Pons (tissue), 1 donor: ENCODE measurements at regions not wholly inside any gene's neighbourhood (a gene's known extent, or its start where the extent isn't known, plus 50 kb on each side); places are given as distances from the start of the nearest gene placed in this dataset.

ENCODE experiments used
- DNase-seq: peaks from one replicate; pipeline ENCODE4 v3.0.0-alpha.2; 2016; ENCODE audit warnings: low spot score

DNA sequence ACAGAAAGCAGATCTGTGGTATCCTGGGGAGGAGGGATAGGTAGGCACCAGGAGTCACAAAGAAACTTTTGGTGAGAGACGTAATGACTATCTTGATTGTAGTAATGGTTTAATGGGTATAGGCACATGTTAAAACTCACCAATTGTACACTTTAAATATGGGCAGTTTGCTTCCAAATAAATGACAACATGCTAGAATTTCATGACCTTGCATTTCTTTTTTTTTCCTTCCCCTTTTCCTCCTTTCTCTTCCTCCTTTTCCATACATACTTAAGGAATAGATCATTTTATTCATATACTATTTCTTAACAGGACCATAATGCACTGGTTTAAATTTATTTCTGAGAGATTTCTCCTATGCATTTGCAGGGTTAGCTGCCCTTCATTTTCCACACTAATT lies 341.8 kb downstream of the TMEM182 start:
- DNase-seq, result no peak

DNA sequence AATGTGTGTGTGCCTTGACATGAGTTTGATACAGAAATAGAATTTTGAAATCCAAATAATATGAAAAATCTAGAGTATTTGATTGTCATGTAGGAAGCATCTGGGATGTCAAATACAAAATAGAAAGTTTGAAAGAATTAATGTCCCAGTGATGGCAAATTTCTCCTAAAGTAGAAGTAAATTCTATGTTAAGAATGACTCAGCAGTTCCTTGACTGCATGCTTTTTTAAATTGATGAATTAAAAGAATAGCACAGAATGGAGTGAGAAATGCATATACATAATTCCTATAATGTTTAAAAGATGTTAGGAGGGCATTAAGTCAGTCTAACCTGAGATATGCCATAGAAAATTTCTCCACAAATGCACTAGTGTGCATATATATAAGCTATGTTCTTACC lies 357.5 kb downstream of the TMEM182 start:
- DNase-seq, result no peak

DNA sequence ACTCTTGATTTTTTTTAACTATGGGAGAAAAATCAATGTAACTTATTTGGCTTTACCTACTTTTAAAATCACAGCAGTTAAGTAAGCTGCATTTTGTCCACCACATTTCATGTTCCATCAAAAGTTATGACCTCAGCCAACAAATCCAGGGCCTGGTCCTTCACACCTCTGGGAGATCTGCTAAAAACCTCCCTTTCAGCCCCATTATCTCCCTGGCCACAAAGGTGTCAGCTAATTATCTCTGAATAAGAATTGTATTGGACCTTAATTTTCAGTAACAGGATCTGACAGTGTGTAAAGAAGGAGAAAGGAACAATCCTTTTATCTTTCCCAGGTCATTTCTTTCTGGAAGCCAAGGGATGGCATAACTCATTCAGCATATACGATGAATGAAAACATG lies 359.3 kb downstream of the TMEM182 start:
- no peak for DNase-seq

DNA sequence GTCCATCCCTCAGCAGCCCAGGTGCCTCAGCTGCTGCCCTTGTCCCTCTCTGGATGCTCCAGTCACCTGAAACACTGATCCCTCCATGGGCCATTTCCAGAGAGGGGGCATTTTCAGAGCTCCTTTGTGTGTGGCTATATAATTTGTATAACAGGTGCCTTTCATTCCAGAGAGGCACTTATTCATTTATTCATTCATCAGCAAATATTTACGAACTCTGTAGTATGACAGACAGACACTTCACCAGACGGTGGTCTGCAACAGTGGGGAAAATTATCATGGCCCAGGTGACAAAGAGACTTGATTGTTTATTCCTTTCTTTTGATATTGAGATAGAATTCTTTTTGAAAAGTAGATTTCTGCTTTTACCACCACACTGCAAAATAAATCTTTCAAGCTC lies 361.7 kb downstream of the TMEM182 start:
- no peak for DNase-seq

DNA sequence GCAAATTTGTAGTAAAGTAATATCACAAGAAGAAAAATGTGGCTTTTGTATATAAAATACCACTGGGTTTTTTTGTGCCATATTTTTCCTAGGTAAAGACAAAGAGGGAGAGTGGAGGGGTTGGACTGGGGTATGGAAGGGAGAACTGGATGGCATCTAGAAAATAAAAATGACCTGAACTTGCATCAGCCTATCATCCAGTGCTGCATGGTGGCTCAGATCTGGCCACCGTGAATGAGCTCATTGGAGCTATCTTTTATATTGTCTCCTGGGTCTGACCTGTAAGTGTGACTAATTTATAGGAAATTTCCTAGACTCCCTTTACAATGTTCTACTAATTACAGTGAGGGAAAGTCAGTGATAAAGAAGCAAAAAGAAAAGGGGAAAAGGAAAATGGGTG lies 369.0 kb downstream of the TMEM182 start:
- no peak for DNase-seq

DNA sequence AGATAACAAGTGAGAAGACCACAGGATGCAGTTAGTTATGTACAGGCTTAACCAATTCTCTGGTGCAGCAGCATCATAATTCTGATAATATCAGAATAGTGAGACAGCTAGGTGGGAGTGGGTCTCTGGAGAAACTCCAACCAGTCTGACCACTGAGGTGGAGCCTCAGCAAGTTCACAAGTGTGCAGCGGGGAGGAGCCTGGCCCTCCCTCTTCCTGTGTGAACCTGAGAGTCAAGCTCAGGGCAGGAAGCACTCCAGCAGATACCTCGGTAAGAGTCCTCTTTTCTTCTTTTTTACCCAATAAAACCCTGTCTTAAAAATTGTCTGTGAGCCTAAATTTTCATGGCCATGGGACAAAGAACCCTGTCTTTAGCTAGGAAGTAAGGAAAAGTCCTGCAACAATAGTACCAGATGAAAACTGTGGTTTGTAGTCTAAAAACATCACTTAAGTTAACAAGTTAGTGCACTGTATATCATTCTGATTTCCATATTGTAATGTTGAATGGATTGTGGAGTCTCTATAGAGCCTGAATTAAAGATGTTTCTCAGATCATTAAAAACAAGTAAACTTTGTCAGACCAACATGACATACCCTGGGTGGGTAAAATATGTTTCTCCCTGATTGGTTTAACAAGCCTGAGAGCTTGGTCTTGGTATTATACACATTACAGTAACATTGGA lies 370.8 kb downstream of the TMEM182 start:
- no peak for DNase-seq

DNA sequence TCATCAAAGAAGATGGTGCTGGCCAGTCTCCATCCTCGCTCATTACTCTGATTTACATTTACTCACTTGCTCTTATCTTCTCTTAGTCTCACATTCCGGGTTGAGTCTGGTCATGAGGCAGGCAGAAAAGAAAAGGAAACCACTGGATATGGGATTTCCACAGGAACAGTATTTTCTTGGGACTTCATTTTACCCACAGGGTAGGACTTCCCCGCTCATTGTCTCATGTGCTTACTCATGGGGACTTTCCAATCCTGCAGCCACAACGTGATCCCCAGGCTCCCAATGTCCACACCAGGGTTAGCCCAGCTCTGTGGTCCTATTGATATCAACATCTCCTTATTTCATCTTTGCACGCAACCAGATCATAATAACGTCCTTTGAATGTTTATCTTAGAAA lies 373.8 kb downstream of the TMEM182 start:
- DNase-seq, result no peak

DNA sequence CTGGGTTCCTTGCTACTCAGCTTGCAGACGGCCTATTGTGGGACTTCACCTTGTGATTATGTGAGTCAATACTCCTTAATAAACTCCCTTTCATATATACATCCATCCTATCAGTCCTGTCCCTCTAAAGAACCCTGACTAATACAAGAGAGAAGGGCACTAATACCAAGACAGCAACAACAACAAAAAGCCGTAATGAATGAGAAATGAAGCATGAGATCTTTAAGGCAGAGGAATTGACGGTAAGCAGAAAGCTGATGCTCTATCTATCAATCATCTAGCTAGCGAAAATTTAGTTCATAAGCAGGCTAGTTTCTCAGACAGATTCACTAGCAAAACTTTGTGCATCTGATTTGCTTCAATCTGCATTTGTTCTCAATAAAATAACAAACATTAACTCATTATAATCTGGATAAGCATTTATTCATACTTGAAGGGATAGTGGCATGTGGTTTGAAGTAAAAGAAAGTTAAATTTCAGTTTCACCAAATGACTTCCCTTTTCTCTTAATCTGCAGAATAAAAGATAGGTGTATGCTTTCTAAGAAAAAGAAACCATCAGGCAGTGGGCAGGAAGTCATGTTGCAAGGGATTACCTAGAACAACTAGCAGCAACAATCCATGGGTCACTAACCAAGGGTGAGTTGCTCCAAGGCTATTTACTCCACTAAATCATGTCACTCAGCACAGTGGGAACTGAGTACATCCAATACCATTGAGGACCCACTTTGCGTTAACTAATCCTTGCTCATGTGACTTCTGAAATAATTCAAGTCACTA lies 376.5 kb downstream of the TMEM182 start:
- DNase-seq, result no peak

DNA sequence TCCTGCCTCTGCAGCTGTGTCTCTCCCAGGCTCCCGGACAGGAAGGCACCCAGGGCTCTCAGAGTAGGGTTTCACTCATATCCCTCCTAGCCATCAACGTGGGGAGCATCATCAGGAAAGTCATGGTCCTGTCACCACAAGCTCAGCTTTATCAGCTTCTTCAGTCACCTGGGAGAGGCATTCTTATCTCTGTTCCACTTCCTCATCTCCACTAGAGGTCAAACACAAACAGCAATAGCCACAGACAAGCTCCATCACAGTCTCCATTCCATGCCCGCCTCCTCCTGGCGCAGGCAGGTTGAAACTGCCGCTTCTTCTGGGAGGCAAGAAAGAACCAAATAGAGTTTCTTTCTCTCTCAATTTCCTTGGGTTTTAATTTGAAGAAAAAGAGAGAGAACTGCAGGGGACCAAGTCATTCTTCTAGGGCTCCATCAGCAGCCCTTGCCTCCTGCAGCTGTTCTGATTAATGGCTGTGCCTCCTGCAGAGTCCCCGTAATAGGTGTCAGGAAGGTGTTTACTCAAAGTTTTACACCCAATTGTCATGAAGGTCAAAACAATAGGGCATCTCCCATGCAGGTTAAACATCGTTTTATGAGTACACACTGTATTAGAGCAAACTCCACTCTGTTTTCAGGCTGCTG lies 377.9 kb downstream of the TMEM182 start:
- DNase-seq, result no peak

DNA sequence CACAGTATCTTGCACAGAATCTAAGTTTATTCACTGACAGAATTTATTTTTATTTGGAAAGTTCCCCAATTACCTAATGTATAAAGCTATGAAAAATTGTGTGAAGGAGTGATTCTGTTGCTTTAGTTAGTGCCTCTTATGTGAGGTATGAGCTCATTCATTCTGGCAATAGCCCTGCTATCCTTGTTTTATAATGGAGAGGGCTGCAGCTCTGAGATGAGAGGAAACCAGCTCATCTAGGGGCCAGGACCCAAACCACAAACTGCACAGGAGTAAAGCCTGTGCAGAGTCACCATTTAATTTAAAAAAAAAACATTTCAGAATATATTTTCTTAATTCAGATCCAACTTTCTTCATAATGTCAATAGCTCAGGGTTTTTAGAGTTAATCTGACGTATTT lies 383.0 kb downstream of the TMEM182 start:
- no peak for DNase-seq

DNA sequence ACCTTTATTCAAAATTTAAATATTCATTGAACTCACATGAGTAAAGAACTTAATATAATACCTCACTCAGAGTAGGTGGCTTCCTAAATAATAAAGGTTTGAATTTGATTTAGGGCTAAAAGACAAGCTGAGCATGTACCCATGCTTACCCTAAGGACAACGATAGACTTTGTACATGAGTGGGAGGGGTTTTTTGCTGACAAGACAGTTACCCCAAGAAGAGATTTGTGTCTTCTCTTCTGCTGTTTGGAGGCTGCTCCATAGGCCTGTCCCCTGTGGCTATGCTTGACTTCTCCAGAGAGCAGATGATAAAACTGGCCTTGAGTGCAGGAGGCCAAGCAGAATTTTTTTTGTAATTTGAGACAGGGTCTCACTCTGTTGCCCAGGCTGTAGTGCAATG lies 383.9 kb downstream of the TMEM182 start:
- DNase-seq, result no peak

DNA sequence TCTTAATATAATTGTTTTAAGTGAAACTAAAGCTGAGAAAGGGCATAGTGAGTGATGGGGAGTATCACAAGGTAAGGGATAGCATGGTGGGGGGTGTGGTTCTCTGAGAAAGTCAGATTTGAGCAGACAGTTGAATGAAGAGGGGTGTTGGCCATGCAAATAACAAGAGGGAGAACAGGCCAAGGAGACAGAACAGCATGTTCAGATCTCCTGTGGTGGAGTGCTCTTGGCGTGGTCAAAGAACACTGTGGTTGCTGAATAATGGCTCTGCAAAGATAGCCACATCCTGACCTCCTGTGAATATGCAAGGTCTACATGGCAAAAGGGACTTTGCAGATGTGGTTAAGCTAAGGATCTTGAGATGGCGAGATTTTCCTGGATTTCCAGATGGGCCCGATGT lies 389.2 kb downstream of the TMEM182 start:
- DNase-seq, result no peak

DNA sequence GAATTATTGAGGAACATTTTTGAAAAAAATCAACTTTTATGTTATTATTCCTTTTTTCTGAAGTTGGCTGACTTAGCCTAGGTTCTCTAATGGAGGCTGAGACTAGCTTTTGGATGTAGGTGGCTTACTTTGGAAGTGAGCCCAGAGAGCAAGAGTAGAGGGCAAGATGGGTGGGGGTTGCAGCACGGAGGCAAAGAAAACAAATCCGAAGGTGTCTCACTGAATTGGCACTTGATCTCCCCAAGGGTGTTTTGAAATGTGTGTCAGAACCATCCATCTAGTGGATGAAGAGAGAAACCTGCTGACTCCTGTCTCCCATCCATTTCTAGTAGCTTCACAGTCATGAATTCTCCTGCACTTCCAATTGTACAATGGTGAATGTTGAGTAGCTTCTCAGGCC lies 390.7 kb downstream of the TMEM182 start:
- DNase-seq, result no peak

DNA sequence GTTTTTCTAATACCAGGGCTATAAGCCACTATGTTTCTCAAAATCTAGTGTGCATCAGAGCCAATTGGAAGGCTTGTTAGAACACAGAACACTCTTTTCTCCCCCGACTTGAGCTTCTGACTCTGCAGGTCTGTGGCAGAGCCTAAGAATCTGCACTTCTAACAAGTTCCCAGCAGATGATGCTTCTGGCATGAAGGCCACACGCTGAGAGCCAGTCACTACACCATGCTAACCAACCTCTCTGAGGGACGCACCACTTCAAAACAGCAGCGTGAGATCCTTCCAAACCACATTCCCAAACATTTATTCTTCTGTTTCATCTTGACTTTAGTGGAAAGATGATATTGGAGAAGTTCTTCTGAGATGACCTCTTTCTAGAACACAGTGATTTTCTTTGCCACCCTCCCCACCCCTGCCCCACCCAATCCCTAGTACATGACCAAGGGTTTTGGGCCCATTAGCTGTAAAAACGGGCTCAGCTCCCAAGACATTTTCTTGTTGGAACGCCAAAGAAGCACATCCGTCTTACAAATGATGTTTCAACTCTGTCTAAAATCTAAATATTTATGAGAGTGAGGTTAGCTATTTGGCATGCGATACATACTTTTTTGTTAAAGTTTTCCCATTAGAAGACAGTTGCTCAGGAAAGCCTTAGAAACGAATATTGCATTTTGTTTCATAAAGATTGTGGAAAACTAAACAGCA lies 391.9 kb downstream of the TMEM182 start:
- no peak for DNase-seq

DNA sequence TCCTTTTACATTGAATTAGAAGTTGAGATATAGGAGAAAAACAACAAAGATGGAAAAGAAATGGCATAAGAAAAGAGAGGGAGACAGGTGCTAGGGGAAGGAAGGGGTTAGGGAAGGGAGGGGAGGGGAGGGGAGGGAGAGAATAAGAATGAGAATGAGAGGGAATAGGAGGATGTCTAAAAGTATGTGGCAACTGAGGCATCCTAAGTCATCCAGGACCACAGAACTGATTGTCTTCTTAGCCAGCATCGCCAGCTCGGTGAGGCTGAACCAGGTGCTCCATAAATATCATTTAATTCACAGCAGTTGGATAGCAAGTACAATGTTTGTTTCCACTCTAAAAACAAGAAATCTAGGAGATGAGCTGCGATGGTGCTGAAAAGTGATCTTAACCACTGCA lies 393.5 kb downstream of the TMEM182 start:
- DNase-seq, result no peak

DNA sequence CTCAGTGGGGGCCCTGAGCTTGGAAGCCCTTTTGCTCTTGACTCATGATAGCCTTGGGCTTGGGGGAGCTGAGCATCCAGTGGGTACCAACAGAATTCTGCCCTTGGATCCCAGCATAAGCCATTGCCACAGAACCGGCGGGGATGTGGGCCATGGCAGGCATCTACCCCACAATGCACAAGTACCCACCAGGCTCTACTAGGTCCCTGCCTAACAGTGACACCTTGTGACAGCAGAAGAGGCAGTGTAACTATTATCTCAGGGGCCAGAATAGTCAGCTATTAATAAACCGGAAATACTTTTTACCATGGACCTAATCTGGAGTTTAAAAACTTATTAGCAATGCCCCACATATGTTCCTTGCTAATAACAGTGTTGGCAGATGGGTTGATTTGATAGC lies 397.2 kb downstream of the TMEM182 start:
- DNase-seq, result no peak

DNA sequence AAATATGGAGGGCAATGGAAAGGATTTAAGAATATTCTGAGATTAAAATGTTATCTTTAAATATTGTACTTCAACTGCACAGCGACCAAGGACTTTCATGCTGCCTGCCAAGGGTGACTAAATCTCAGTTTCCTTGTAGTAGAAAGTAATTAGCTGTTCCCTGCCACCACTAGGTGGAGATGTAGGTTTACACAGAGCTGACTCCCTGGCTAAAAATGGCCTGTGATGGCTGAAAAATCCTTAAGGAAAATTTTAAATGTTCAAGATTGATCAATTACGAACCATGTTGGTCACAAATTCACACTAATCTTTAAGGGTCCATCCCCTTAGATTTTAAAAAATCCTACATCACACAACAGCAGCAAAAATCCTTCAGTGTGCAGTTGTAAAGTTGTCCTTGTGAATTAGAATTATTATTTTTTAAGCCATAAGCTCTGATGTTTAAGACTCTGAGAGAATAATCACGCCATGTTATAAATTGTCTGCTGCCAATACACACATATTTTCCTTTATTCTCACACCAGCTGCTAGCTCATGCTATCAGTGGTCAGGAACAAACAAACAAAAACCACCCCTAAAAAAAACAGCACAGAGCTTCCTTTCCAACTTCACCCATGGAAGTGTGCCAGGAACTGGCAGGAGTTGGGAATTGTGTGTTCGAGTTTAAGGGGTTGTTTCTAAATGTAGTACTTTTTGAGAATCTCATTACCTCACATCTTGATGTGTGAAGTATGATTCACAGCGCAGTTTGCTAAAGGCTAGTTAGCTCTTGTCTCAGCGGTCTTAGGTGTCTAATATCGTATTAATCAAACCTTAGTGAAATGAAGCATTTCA lies 399.8 kb downstream of the TMEM182 start:
- peak; percentile 82 for DNase-seq

DNA sequence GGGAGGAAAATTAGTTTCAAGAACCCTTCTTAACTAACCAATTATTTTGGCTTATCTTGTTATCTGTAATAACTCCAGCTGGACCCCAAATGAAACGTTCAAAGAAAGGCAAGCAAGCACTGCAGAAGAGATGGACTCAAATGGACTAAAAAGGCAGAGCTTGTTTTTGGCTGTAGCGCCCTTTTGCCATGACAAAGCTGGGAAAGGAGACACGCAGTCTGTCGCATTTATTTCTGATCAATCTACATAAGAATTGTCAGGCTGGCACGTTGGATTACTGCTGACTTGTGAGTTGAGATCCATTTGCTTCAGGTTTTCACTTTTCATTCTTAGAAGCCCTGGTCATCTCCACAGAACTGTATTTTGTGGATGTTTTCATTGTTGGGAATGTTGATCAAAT lies 402.9 kb downstream of the TMEM182 start:
- DNase-seq, result no peak

DNA sequence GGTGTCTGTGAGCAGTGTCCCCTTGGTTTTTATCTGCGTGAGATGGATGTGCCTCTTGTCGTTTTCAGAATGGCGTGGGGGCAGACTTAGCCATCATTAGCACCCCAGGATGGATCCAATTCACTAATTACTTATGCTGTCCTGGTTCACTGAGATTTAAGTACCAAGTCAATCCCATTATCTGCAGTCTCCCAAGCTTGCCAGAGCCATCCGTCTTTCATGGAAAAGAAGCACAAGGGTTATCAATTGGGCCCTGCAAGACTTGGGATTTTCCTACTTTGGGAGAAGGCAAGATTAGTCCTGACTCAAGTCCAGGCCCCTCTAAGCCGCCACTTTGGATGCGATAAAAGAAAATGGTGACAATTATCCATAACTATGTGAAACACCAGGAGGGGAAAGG lies 404.0 kb downstream of the TMEM182 start:
- no peak for DNase-seq

DNA sequence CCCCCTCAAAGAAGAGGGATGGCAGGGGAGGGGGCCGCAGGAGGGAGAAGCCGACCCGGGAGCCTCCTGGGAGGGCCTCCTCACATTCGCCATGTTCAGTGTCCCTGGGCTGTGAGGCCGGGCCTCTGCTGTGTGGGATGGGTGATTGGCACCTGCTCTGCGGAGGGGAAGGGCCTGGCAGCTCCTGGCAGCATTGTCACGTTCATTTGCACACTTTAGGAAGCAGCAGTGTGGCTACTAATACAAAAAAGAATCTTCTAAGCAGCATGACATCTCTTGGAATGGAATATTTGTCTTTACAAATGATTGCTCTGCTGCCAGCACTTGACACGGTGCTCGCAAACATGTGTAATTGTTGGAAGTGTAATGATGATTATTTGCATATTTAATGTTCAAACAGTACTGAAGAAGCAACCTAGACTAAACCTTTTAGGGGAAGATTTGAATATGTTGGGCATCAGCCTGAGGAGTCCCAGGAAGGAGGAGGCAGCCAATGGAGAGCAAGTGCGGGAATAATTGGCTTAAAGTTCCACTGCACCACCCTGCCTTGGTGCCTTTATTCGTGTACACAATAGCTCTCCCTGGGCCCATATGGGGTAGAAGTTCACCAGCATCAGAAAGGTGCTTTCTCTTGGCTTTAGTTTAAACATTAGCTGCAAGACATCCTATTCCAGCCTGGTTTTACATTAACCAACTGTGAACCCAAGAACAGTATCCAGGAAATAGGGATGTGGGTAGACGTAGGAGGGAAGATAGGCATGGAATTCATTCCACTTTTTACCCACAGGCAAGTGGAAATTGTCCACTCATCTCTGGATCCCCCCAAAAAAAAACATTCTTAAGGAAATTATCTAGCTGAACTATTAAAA lies 404.9 kb downstream of the TMEM182 start:
- no peak for DNase-seq

DNA sequence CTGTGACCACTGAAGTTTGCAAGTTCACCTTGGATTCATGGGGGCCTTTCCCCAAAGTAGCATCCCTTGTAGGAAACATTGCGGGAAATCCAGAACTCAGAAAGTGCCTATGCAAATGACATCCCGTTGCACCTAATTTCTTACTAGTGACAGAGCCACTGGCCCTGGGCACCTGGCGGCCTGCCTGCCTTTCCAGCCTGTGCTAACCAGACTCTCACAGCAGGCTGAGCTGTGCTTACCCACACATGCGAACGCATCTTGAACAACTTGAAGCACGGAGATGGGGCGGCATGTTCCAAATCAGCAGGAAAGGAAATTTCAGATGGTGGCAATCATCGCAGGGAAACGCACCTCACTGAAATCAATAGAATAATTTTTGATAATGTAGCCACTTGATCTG lies 405.8 kb downstream of the TMEM182 start:
- DNase-seq, result no peak
